ENCODE measurements at regions not wholly inside any gene's neighbourhood (a gene's known extent, or its start where the extent isn't known, plus 50 kb on each side); places are given as distances from the start of the nearest gene placed in this dataset.

DNA sequence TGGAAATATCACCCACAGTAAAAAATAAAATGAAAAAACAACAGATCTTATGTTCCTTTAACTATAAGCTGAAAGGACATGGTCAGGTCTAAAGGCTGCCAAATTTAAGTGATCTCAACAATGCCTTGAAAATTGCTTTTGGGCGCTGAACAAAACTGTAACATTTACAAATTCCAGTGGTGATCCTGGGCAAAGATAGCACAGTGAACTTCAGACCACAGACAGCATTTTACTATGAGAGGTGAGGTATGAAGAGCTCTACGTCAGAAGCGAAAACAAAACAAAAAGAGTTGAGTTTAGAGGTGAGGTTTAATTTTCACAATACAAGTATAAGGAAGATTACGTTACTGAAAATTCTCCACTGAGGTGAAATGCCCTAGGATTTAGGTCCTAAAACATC lies 165.8 kb upstream of the STK32A start:
- Histone ChIP-seq H3K27ac (no peak overlapping the region), H3K36me3 (no peaks in the 10 kb centered on the region), H3K4me3 (ENCODE audit: low read depth, low read length) (no peak overlapping the region), H3K27me3 (ENCODE audit: insufficient read depth, low read depth, severe bottlenecking) (no peaks in the 10 kb centered on the region), H3K9me3 (ENCODE audit: severe bottlenecking) (no peaks in the 10 kb centered on the region)
- TF ChIP-seq, protein P1, sequence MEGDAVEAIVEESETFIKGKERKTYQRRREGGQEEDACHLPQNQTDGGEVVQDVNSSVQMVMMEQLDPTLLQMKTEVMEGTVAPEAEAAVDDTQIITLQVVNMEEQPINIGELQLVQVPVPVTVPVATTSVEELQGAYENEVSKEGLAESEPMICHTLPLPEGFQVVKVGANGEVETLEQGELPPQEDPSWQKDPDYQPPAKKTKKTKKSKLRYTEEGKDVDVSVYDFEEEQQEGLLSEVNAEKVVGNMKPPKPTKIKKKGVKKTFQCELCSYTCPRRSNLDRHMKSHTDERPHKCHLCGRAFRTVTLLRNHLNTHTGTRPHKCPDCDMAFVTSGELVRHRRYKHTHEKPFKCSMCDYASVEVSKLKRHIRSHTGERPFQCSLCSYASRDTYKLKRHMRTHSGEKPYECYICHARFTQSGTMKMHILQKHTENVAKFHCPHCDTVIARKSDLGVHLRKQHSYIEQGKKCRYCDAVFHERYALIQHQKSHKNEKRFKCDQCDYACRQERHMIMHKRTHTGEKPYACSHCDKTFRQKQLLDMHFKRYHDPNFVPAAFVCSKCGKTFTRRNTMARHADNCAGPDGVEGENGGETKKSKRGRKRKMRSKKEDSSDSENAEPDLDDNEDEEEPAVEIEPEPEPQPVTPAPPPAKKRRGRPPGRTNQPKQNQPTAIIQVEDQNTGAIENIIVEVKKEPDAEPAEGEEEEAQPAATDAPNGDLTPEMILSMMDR (IDR thresholded peaks at IDR 0.05; ENCODE audit: low read depth, low read length), result no peak
- DNase-seq, result no peak

DNA sequence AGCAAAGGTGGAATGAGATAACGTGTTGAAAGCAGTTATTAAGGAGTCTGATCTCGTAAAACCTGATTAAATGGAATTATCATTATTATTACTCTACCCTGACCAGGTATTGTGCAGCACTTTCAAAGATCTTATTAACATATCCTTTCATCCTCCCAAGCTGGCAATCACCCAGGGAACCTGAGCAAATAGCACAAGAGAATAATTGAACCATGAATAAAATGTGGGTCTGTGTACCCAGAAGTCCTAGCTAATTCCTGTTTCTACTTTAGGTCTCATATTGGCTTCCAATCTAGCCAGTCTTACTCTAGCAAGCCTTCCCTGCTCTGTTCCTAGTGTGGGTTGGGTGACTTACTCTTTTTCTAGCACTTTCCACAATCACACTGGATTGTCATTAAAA lies 162.2 kb upstream of the STK32A start:
- DNase-seq, result no peak
- H3K9me3 ChIP-seq (ENCODE audit: severe bottlenecking), result no peaks in the 10 kb centered on the region
- TF ChIP-seq, protein P1 (IDR thresholded peaks at IDR 0.05; ENCODE audit: low read depth, low read length), result no peak
- no peak overlapping the region for H3K4me3 ChIP-seq (ENCODE audit: low read depth, low read length)
- H3K27me3 ChIP-seq (ENCODE audit: insufficient read depth, low read depth, severe bottlenecking), result no peaks in the 10 kb centered on the region
- no peak overlapping the region for H3K27ac ChIP-seq
- no peaks in the 10 kb centered on the region for H3K36me3 ChIP-seq

DNA sequence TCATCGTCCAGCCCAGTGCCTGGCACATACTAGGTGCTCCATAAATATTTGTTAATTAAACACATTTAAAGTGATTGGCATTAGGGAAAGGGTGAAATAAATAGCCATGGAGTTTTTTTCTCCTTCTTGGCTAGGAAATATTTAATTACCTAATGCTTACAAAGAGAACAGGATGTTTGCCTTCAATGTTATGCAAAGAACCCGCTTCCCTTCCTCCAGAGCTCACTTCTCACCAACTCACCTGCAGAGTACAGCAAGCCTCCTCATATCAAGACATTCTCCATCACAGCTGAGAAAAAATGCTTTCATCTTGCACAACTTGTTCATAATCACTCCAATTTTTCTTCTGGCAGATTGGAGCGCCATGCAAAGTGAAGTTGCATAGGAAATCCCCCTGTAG lies 161.7 kb upstream of the STK32A start:
- H3K36me3 ChIP-seq, result no peaks in the 10 kb centered on the region
- H3K4me3 ChIP-seq (ENCODE audit: low read depth, low read length), result no peak overlapping the region
- no peaks in the 10 kb centered on the region for H3K9me3 ChIP-seq (ENCODE audit: severe bottlenecking)
- no peak for DNase-seq
- H3K27me3 ChIP-seq (ENCODE audit: insufficient read depth, low read depth, severe bottlenecking), result no peaks in the 10 kb centered on the region
- H3K27ac ChIP-seq, result no peak overlapping the region
- TF ChIP-seq, protein P1 (IDR thresholded peaks at IDR 0.05; ENCODE audit: low read depth, low read length), result no peak

DNA sequence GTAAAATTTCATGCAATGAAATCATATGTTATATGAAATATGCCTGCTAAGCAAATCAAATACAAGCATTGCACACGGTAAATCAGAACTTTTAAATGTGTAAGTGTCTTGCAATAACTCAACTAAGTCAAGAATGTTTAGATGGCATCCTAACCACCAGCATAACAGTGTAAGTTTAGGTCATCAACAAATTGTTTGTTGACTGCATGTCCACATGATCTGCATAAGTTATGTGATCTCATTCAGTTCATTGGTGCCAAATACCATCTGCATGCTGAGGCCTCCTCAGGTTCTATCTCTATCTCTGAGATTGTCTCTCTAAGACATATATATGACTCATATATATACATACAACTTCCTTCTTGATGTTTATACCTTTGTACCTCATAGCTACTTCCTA lies 159.6 kb upstream of the STK32A start:
- H3K9me3 ChIP-seq (ENCODE audit: severe bottlenecking), result no peaks in the 10 kb centered on the region
- H3K27me3 ChIP-seq (ENCODE audit: insufficient read depth, low read depth, severe bottlenecking), result no peaks in the 10 kb centered on the region
- DNase-seq, result no peak
- TF ChIP-seq, protein P1 (IDR thresholded peaks at IDR 0.05; ENCODE audit: low read depth, low read length), result no peak
- no peak overlapping the region for H3K27ac ChIP-seq
- H3K4me3 ChIP-seq (ENCODE audit: low read depth, low read length), result no peak overlapping the region
- H3K36me3 ChIP-seq, result no peaks in the 10 kb centered on the region

DNA sequence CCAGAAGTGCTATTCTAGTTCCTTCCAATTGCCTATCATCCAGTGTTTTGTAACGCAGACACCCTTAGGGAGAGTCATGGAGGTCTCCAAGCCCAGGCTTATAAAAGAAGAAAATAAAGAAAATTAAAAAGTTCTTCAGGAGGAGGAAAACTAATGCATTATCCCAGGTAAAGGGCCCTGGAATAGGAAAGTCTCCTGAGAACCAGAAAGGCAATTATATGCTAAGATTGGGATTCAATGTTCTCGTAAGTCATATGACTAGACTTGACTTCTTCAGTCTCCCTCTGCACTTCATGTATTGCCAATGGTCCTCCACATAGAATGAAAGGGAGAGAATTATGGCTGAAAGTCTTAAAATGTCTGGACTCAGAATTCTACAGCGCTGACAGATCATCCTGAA lies 154.4 kb upstream of the STK32A start:
- no peak overlapping the region for H3K4me3 ChIP-seq (ENCODE audit: low read depth, low read length)
- H3K27me3 ChIP-seq (ENCODE audit: insufficient read depth, low read depth, severe bottlenecking), result no peaks in the 10 kb centered on the region
- TF ChIP-seq, protein P1 (IDR thresholded peaks at IDR 0.05; ENCODE audit: low read depth, low read length), result no peak
- H3K27ac ChIP-seq, result no peak overlapping the region
- no peak for DNase-seq
- no peaks in the 10 kb centered on the region for H3K36me3 ChIP-seq
- H3K9me3 ChIP-seq (ENCODE audit: severe bottlenecking), result no peaks in the 10 kb centered on the region

DNA sequence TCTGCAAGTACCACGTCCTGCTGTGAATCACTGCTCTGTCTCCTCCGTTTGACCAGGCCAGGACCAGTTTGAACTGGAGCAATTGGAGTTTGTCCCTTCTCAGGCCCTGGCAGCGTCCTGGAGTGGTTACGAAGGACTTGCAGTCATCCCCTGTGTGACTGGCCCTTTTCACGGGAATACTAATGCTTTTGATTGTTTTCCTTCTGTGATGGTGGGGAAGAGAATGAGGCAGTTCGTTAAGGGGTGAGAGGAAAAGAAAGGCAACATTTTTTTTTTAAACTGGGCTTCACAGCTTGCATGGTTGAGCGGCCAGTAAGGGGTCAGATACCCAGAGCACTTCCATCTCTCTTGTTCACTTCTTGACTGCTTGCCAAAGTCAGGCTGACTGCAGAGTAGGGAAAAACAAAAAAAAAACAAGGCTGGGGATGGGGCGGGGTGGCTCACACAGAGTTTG lies 153.5 kb upstream of the STK32A start:
- H3K4me3 ChIP-seq (ENCODE audit: low read depth, low read length), result no peak overlapping the region
- H3K36me3 ChIP-seq, result no peaks in the 10 kb centered on the region
- no peaks in the 10 kb centered on the region for H3K9me3 ChIP-seq (ENCODE audit: severe bottlenecking)
- DNase-seq, result no peak
- H3K27ac ChIP-seq, result no peak overlapping the region
- TF ChIP-seq, protein P1 (IDR thresholded peaks at IDR 0.05; ENCODE audit: low read depth, low read length), result no peak
- no peaks in the 10 kb centered on the region for H3K27me3 ChIP-seq (ENCODE audit: insufficient read depth, low read depth, severe bottlenecking)
